WI38 (cell line): ENCODE measurements at regions not wholly inside any gene's neighbourhood (a gene's known extent, or its start where the extent isn't known, plus 50 kb on each side); places are given as distances from the start of the nearest gene placed in this dataset.

Experiments used
- H3K4me3 ChIP-seq: 2 replicates; pipeline ENCODE4 v1.5.1; 2011; ENCODE audit warnings: low read depth, mild to moderate bottlenecking, control low read depth, low read length
- CTCF ChIP-seq: IDR thresholded peaks from 2 replicates; pipeline ENCODE4 v1.5.1; 2012; ENCODE audit warnings: low read depth, mild to moderate bottlenecking, control low read depth, low read length

GRCh38 chr7:153529651-153530165 is 522.5 kb upstream of the DPP6 start:
- H3K4me3 ChIP-seq: no peak overlapping the region
- TF ChIP-seq CTCF: no peak

- no peak overlapping the region for H3K4me3 ChIP-seq
- no peak for TF ChIP-seq CTCF
Measured at GRCh38 chr7:153530441-153530840, 521.8 kb upstream of the DPP6 start.

GRCh38 chr7:153532326-153532725 is 519.9 kb upstream of the DPP6 start:
- H3K4me3 ChIP-seq: no peak overlapping the region
- TF ChIP-seq CTCF: no peak

GRCh38 chr7:153537271-153537670 is 514.9 kb upstream of the DPP6 start:
- TF ChIP-seq CTCF: no peak
- no peak overlapping the region for H3K4me3 ChIP-seq

- no peak overlapping the region for H3K4me3 ChIP-seq
- TF ChIP-seq CTCF: no peak
Measured at GRCh38 chr7:153541903-153542302, 510.3 kb upstream of the DPP6 start.

GRCh38 chr7:153543232-153543631 is 509.0 kb upstream of the DPP6 start:
- H3K4me3 ChIP-seq: no peak overlapping the region
- no peak for TF ChIP-seq CTCF

GRCh38 chr7:153550173-153550572 is 502.0 kb upstream of the DPP6 start:
- TF ChIP-seq CTCF: no peak
- no peak overlapping the region for H3K4me3 ChIP-seq
